Inferior parietal cortex (tissue), 1 donor: ENCODE measurements at regions not wholly inside any gene's neighbourhood (a gene's known extent, or its start where the extent isn't known, plus 50 kb on each side); places are given as distances from the start of the nearest gene placed in this dataset.
A peak's percentile ranks its signal among the peaks of the same experiment; 100 is the strongest.

ENCODE experiments used
- DNase-seq: peaks from one replicate; pipeline ENCODE4 v3.0.0-alpha.2; 2016; ENCODE audit errors: extremely low spot score

DNA sequence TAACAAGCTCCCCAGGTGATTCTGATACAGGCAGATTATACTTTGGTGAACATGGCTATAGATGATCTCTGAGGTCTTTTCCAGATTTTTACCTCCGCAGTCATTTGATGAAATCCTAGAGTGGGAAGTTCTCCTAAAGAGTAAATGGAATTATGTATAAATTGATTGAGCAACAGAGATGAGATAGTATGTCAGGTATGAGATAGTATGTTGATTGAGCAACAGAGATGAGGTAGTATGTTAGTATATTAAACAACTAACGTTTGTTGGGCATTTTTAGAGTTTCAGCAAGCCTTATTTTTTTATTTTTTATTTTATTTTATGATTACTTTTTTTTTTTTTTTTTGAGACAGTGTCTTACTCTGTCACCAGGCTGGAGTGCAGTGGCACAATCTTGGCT lies 265.0 kb upstream of the SOX2 start:
- DNase-seq: no peak

DNA sequence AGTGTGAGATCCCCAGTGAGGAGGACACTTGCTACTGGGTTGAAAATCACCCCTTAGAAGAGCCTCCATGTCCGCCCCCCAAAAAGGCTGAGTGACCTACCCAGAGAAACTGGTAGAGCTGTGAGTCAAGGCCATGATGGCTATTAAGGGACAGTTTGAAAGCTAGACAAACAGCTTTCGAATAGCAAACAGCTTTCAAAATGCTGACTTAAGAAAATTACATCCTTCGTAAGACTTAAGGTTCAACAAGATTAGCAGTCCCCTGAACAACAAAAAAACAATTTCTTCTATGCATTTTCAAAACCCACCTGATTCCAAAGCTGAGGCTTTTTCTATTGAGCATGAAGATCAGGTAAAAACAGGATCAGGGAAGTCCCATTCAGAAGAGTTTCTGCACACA lies 269.7 kb upstream of the SOX2 start:
- no peak for DNase-seq

DNA sequence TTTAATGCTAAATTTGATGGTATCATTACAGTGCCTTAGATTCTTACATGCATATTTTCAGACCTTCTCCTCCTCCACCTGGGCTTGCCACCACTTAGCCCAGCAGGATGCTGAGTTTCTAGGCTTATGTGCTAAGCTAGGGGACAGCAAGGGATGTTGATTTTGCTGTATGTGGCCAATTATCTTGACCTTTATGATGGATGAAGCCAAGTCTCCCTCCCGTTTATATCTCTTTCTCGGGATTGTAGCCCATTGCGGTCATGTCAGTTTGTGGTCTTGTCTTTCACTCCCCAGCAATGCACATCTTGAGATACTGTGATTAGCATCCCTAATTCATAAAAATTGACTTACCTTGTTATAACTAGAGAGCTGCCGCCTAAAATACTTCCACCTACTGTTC lies 278.7 kb upstream of the SOX2 start:
- DNase-seq: no peak

DNA sequence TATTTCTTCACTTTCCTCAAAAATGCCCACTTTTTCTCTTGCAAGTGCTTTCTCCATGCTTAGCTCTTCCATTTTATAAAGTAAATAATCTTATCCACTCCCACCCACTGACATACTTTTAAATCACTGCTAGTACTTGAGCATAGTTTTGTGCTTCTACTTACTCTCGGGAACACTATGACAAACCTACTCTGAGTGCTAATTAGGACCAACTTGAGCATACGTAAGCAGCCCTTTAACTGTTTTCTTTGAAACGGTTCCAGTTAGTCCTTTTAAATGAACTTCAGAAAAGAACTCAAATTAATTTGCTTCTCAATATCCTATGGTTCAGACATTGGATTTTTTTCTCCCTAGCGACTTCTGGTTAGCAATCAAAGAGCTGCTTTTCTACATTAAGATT lies 280.0 kb upstream of the SOX2 start:
- DNase-seq: no peak

DNA sequence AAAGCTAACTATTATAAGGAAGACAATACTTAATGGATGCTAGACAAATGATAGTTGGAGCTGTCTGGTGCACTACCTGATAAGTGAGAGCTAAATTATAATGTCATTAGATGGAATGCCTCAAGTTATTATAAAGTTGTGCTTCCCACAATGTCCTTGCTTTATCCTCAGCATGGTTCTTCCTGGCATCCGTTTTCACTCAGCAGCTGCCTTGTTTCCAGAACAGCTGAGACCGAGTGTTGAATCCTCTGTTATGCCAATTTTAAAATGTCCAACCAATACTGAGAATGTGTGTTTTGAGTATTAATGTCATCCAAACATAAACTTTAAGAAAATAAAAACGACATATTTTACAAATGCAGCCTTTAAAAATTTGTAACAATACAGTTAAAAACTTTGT lies 286.7 kb upstream of the SOX2 start:
- DNase-seq: no peak

DNA sequence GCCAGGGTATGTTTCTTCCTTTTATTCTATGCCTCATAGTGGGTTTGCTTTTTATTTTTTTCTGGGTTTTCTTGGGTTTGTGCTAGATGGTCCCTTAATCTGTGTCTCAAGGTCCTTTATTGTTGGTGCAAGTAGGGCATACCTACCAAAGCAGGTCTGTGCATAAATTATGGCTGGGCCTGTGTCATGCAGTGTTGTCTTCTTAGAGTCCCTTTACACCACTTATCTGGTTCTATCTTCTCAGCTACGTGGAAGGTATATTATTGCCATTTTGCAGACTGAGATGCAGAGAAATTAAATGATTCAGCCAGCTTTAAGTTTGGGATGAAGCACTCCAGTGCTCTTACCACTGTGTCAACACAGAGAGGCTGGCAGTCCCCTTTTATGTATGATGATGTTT lies 293.5 kb upstream of the SOX2 start:
- no peak for DNase-seq

DNA sequence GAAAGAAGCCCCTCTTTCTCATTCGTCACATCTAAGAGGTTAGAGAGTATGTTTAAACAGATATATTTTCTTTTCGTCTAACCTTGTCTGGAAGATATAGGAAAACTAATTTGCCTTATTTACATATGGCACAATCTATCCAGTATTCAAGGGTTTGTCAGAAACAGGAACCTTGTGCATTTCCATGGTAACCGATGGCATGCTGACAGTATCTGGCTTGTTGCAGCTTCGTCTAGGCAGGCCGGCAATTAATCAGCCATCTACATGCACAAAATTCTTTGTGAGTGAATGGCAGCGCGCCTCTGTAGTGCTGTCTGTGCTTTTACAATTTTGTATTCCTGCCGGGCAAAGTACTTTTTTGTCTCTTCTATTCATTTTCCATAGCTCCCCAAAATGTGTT lies 294.0 kb upstream of the SOX2 start:
- DNase-seq: peak; percentile 64

DNA sequence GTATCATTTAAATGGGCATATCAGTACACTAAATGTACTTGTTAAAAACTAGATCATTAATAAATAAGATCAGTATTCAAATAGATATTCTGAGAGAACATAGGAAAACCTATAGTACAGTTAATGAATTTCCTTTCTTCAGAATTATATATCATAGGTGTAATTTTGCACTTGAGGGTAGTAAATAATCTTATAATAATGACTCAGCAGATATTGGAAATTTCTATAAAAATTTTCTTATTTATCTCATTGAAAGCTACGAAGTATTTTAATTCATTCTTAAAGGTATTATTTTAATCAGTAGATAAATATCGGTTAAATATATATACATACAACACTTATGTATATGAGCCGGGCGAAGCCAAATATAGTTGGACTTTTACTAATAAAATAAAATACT lies 300.9 kb upstream of the SOX2 start:
- no peak for DNase-seq

DNA sequence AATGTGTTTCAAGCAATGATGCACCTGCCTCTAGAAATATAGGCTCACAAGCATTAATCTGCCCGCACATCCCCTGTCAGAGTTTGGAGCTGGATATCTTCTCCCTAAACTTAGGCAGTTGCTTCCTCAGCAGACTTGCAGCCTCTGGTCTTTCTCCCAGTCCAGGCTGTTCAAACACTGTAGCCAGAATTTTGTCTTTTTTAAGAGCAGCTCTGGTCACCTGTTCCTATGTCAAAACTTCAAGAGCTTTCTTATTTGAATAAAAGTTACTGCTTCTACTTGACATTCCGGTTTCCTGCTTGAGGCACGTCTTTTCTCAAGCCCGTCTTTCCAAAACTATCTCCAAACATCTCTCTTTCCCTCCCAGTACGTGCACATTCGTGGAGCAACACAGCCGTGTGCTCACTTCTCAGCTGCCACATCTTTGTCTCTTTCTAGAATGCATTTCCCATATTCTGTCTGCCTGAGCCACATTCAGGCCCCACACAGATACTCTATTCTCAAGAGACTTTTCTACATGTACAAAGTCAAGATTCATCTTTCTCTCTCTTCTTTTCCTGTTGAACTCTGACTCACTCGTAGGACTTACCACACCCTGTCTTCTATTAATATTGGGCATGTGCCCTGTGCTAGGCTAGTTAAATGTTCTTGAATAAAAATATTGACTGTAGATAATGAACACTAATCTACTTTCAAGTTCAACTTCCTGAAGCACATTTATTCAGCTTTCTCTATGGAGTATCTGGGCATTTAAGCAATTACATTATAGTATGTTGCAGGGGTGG lies 307.7 kb upstream of the SOX2 start:
- DNase-seq: no peak

DNA sequence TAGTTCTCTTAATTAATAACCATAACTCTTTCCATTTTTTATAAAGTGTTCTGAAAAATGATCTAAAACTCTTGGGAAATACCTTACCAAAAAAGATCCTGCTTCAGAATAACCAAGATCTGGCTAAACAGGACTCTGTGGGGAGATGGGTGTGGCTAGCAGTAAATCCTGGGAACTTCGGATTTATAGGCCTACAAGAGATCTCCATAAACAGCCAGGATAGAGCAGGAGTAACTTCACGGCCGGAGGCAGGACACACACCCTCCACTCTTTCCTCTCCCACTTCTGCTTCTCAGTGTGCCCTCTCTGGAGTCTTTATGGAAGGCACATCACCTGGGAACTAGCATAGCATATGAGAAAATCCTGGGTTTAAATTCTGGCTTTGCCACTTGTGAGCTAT lies 309.4 kb upstream of the SOX2 start:
- DNase-seq: no peak

DNA sequence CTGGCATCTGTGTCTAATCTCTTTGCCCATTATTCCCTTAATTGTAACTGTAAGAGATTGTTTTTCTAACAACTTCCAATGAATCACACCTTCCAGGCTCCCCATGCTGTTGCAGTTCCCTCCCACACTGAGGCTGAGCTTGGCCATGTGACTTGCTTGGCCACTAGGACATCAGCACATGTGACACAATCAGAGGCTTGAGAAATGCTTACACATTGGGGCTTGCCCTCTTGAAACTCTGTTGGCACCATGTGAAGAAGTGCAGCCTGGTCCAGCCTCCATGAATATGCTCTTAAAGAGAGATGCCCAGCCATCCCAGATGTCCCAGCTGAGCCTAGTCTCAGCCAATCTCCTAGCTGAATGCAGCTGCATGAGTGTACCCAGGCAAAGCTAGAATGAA lies 326.8 kb upstream of the SOX2 start:
- no peak for DNase-seq

DNA sequence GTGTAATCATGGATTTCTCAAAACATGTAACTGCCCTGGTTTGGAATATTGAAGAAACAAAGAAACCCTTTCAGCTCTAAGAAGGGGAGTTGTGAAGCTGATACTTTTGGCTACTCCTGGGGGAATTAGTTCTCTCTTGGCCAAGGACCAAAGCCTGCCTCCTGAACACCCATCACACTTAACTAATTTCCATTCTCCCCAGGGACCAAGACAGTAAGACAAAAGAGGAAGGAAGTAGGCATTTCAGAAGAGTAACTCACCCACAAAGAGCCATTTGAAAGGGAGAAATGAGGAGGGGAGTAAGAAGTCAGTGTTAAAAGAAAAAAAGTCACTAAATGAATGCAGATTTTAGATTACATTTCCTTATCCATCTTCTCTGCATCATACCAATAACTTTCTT lies 328.0 kb upstream of the SOX2 start:
- no peak for DNase-seq

DNA sequence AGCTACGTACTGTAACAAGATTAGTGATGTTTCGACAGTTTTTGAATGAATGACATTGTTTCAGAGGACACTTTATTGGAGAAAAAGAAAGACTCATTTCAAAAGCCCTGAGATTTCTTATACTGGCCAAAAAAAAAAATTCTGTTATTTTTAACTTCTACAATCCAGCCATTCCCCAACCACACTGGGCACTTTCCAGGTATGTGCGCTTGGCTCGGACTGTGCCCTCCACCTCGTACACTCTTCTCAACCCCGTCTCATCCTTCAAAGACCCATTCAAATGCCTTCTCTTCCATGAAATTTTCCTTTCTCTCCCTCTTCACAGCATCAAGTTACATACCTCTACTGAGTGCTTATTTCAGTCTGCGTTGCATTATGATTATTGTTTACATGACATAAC lies 328.5 kb upstream of the SOX2 start:
- DNase-seq: no peak

DNA sequence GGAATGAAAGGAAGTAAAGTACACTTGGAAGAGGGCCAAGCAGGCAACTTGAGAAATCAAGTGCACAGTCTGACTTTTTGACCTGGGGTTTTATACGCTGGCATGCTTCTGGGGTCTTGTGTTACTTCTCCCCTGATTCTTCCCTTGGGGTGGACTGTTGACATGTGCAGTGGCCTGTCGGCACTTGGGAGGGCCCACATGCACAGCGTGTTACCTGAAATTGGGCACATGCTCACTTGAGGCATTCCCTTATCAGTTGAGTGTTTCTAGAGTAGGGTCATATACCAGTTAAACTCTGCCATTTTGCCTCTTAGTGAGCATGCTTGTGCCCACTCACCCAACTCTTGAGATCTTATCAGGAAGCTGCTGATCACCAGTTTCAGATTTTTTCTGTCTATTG lies 329.1 kb upstream of the SOX2 start:
- no peak for DNase-seq

DNA sequence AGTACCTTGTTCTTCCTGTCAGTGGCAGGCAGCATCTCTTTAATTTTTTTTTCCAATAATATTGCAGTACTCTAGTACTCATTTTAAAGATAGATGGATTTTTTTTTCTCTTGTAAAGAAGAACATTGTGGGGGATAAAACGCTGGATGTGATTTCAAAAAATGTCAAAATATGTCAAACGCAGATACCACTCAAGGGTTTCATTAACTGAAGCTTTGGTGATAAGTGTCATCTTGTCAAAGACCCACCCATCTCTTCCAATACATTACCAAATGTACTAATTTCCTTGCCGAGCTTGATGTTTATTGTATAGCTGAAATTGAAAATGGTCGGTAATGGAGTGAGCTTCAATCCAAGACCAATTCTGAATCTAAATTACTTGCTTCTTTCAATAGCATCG lies 332.4 kb upstream of the SOX2 start:
- DNase-seq: no peak

DNA sequence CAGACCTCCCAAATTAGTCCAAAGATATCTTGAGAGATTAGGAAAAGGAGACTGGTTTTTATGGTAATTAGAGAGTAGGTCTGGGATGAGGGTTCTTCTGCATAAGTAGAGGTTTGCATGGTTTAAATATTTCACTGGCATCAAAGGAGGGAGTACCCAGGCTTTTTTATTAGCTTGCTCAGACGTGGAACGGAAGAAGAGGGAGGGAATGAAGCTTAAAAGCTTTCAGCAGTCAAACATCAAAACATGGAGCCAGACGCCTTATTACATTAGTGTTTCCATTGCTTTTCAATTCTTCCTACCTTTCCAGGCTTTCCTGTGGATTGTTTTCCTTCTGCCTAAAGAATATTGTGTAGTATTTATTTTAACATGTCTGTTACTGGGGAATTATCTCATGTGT lies 342.1 kb upstream of the SOX2 start:
- no peak for DNase-seq

DNA sequence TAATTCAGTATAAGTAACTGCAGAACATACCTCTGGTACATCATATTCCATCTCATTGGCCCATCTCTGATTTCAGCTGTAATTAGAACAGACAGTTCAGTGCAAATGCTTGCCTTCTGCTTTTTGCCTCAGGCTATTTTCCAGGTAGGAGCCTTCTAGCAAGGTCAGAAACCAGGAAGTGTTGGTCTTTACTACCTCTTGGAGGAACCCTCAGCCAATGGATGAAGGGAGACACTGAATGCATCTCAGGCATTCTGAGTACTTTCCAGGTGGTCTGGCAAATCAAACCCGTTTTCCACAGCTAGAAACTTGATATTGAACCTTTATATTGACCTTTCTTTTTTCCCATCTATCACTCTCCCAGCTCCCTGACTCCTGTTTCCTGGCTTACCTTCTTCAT lies 348.5 kb upstream of the SOX2 start:
- no peak for DNase-seq

DNA sequence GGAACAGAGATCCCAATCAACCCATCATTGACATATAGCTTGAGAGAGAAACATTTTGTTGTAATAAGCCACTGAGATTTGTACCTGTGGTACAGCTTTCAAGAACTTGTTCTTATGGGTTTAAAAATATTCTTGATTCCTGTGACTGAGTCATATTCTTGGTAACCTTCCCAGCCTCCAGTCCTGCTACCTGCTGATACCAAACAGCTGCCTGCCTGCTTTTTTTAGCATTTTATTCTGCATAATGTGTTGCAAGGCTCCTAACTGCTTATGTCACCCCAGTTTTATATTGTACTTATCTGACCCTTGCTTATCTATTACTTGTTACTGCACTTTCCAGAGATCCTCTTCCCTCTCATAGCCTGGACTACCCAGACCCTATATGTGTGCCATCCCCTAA lies 349.3 kb upstream of the SOX2 start:
- DNase-seq: peak; percentile 55

DNA sequence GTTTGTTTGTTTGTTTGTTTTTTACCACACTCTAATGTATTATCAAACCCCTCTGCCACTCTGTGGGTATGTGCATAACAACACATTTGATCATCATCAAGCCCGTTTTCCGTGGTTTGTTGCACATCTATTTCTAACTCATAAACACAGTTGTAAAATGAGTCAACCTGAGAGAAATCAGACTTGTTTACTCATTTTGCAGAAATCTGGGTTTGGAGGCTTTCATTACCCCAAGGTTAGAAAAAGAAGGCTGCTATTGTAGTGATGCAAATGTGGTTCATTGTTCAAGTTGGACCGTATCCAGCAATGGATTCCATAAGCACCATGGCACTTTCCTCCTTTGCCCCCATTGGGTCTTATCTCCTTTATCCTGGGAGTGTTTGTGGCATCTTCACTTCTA lies 353.2 kb upstream of the SOX2 start:
- no peak for DNase-seq

DNA sequence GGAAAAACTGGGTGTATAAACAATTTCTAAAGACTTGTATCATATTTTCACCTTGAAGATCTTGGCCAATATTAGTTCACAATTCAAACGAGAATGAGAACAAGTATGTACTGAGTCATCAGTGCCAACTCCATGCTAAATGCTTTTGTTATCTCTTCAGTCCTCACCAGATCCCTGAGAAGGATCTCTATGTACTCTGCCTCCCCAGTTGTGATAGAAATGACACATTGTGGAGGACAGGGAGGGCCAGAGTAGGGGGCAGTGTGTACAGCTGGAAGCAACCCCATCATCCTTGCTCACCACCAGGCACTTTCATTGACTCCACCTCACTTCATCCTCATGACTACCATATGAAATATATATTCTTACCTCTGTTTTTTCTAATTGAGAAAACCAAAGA lies 353.7 kb upstream of the SOX2 start:
- no peak for DNase-seq

DNA sequence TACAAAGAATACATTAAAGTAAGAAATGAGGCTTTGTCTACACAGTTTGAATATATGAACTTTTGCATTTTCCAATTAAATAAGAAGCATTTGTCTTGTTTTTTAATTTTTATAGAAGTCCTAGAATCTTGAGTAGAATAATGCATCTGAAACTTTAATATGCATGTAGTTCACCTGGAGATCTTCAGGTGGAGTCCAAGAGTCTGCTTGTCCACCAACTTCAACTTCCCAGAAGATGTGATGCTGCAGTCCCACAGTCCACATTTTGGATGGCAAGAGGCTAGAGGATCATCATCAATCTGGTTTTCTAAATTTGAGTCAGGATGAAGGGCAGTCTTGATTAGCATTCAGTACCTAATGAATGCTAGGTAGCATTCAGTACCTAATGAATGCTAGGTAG lies 357.6 kb upstream of the SOX2 start:
- no peak for DNase-seq

DNA sequence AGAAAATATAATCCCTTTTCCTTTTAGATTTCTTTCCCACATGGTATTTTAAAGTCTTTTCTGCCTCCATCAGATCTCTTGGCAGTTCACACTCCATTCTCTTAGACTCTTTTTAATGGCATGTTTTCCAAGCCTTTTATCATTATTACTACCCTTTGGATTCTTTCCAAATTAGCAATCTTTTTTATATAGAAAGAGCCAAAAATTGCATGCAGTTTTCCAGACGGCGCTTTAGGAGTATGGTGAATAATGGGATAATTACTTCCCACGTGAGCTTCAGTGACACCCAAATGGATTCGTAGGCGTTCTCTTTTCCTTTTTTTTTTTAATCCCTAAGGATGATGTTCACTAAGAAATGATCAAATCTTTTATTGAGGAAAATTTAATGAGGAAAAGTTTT lies 354.8 kb upstream of the DNAJC19 start:
- no peak for DNase-seq

DNA sequence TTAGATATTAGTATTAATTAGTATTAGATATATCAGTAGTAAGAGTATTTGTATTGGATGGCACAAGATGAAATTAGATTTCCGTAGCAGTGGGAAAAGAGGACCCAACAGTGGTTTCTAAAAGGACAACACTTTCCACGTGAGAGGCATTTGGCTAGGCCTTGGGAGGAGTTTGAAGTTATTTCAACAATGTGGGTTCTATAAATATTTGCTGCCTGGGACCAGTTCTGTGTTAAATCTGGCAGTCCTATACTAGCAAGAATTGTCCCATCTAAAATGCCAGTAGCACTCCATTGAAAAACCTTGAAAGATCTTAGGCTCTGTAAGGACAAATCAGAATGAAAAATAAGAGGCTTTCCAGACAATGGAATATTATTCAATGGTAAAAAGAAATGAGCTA lies 347.1 kb upstream of the DNAJC19 start:
- DNase-seq: no peak

DNA sequence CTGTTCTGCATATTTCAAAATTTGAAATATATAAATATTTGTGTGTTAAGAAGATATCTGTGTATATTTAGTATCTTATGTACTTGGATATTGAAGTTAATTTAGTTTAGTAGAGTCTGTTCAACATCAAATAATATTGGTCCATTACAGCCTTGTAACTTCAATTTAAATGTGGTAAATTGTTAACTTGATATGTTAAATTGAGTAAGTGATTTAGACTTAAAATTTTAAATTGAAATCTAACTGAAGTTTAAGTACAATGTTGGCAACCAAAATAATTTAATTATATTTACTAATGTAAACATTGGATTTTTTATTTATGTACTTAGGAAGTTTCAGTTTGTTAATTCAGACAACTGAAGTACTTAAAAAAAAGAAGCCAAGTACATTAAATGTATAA lies 343.9 kb upstream of the DNAJC19 start:
- no peak for DNase-seq
